HL-60 (cell line): ENCODE measurements at regions not wholly inside any gene's neighbourhood (a gene's known extent, or its start where the extent isn't known, plus 50 kb on each side); places are given as distances from the start of the nearest gene placed in this dataset.

Experiments
- CTCF ChIP-seq: IDR thresholded peaks from one replicate; pipeline ENCODE4 v1.5.1; 2011; ENCODE audit warnings: low read length, control low read depth, inconsistent platforms; ENCODE audit not compliant: insufficient read depth
- GABPA ChIP-seq: IDR thresholded peaks from 2 replicates; pipeline ENCODE4 v1.6.1; 2012; ENCODE audit warnings: low read depth
- POLR2AphosphoS5 ChIP-seq: IDR thresholded peaks from 2 replicates; pipeline ENCODE4 v1.6.1; 2012; ENCODE audit warnings: low read depth

- TF ChIP-seq CTCF: no peak
- no peak for TF ChIP-seq POLR2AphosphoS5
- TF ChIP-seq GABPA: no peak
Measured at GRCh38 chr1:31504001-31504400, 72.3 kb upstream of the TINAGL1 start.
